ENCODE measurements at regions not wholly inside any gene's neighbourhood (a gene's known extent, or its start where the extent isn't known, plus 50 kb on each side); places are given as distances from the start of the nearest gene placed in this dataset.

DNA sequence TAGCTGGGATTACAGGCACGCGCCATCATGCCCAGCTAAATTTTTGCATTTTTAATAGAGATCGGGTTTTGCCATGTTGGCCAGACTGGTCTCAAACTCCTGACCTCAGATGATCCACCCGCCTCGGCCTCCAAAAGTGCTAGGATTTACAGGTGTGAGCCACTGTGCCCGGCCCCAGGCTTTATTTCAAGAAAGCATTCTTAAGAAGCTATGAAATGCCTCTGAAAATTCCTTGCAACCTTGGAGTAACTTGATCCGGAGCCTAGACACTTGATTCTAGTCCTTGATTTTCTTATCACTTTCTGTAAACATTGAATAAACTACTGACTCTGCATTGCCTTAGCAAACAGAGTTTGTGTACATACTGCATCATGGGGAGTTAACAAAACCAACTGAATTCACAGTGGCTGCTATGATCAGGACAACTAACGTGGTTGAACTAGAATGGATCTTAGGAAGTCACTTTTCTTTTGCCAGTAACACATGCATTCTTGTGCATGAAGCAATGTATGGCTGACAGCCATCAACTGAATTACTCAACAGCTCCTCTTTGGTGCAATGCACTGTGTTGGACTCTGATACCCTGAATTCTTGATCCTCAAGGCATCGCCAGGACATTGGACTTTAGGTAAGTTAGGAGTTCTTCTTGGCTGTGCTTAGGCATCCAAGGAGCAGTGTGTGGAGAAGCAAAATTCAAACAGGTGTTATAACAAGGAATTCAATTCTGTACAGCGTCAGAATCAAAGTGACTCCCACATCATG is 102.8 kb upstream of the TMEM170B start (continued):
- TF ChIP-seq KIAA2018 (CRISPR knock-in tag; IDR thresholded peaks at IDR 0.05; ENCODE audit: borderline replicate concordance) (no peak), FOXA3 (CRISPR knock-in tag; IDR thresholded peaks at IDR 0.05) (peak; percentile 99), PITX1 (CRISPR knock-in tag; IDR thresholded peaks at IDR 0.05) (peak; percentile 94), STAT5B (CRISPR knock-in tag; IDR thresholded peaks at IDR 0.05) (peak; percentile 96), CC2D1A (CRISPR knock-in tag; IDR thresholded peaks at IDR 0.05) (peak; percentile 52; the same call in 1 of the 2 replicates), HDAC1 (CRISPR knock-in tag; IDR thresholded peaks at IDR 0.05) (peak; percentile 91), SRF (IDR thresholded peaks at IDR 0.05; ENCODE audit: low read depth, low read length) (no peak), PCBP2 (optimal IDR thresholded peaks at IDR 0.05; ENCODE audit: low read depth, low read length, poor library complexity, severe bottlenecking) (no peak), KLF13 (CRISPR knock-in tag; IDR thresholded peaks at IDR 0.05) (no peak), GATAD2A (CRISPR knock-in tag; IDR thresholded peaks at IDR 0.05) (peak; percentile 100), ZNF44 (CRISPR knock-in tag; IDR thresholded peaks at IDR 0.05) (peak; percentile 92; the same call in 1 of the 2 replicates), KDM2A (CRISPR knock-in tag; IDR thresholded peaks at IDR 0.05; ENCODE audit: borderline replicate concordance, low read depth) (peak; percentile 43; the same call in 1 of the 2 replicates), POGZ (CRISPR knock-in tag; IDR thresholded peaks at IDR 0.05) (peak; percentile 92), ZNF350 (CRISPR knock-in tag; IDR thresholded peaks at IDR 0.05; ENCODE audit: borderline replicate concordance, low read depth) (no peak; the same call in 1 of the 2 replicates), ZNF335 (CRISPR knock-in tag; IDR thresholded peaks at IDR 0.05) (peak; percentile 75; the same call in 1 of the 2 replicates)
- TF ChIP-seq, protein P1, sequence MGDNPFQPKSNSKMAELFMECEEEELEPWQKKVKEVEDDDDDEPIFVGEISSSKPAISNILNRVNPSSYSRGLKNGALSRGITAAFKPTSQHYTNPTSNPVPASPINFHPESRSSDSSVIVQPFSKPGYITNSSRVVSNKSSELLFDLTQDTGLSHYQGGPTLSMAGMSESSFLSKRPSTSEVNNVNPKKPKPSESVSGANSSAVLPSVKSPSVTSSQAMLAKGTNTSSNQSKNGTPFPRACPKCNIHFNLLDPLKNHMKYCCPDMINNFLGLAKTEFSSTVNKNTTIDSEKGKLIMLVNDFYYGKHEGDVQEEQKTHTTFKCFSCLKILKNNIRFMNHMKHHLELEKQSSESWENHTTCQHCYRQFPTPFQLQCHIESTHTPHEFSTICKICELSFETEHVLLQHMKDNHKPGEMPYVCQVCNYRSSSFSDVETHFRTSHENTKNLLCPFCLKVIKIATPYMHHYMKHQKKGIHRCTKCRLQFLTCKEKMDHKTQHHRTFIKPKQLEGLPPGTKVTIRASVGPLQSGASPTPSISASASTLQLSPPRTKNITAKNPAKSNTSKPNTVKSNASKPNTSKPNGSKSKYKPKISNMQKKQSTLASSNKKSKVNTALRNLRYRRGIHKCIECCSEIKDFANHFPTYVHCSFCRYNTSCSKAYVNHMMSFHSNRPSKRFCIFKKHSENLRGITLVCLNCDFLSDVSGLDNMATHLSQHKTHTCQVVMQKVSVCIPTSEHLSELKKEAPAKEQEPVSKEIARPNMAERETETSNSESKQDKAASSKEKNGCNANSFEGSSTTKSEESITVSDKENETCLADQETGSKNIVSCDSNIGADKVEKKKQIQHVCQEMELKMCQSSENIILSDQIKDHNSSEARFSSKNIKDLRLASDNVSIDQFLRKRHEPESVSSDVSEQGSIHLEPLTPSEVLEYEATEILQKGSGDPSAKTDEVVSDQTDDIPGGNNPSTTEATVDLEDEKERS (CRISPR knock-in tag; IDR thresholded peaks at IDR 0.05) = peak; percentile 93
- TF ChIP-seq, protein P2, sequence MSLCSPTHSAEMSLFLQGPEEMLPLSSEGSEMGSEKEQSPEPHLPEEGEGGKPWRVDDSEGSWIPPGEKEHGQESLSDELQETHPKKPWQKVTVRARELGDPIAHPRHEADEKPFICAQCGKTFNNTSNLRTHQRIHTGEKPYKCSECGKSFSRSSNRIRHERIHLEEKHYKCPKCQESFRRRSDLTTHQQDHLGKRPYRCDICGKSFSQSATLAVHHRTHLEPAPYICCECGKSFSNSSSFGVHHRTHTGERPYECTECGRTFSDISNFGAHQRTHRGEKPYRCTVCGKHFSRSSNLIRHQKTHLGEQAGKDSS (CRISPR knock-in tag; IDR thresholded peaks at IDR 0.05; ENCODE audit: borderline replicate concordance, low read depth) = peak; percentile 75; the same call in 1 of the 2 replicates

All from HepG2 (cell line).